Prostate gland (tissue), 2 donors: ENCODE measurements at regions not wholly inside any gene's neighbourhood (a gene's known extent, or its start where the extent isn't known, plus 50 kb on each side); places are given as distances from the start of the nearest gene placed in this dataset.

Experiments used
- CTCF ChIP-seq, 4 experiments: fragments of 200-600 bp in 2 of 4; fragments of 450-650 bp in 2 of 4; sonication (generic) in 2 of 4; IDR thresholded peaks; 1 replicate in 3 of 4; 2 replicates in 1 of 4; pipeline ENCODE4 v1.5.1; 2016 to 2019; ENCODE audit warnings: antibody characterized with exemption in 4 of 4, mild to moderate bottlenecking in 2 of 4, moderate library complexity in 2 of 4
- POLR2A ChIP-seq: fragments of 450-650 bp; IDR thresholded peaks from one replicate; pipeline ENCODE4 v1.6.1; 2016; ENCODE audit warnings: antibody characterized with exemption, mild to moderate bottlenecking
- POLR2AphosphoS5 ChIP-seq: sonication (generic); formaldehyde crosslinking; IDR thresholded peaks from one replicate; pipeline ENCODE4 v1.6.1; 2017; ENCODE audit warnings: antibody characterized with exemption

GRCh38 chr13:44693156-44693764, 117.1 kb upstream of the TSC22D1 start:
- TF ChIP-seq CTCF (IDR thresholded peaks at IDR 0.05) (no peak), POLR2AphosphoS5 (no peak), POLR2A (no peak)
